GM19468 (cell line): ENCODE measurements at regions not wholly inside any gene's neighbourhood (a gene's known extent, or its start where the extent isn't known, plus 50 kb on each side); places are given as distances from the start of the nearest gene placed in this dataset.

Experiments used
- ATAC-seq: cut with Tn5 transposase; IDR thresholded peaks from one replicate; pipeline ENCODE4 v1.9.1; 2021; ENCODE audit warnings: mild to moderate bottlenecking, moderate library complexity, moderate number of reproducible peaks; ENCODE audit not compliant: unreplicated experiment; ENCODE audit errors: extremely low read depth

GRCh38 chr6:44558832-44559251, 171.3 kb downstream of the CDC5L start:
- no peak for ATAC-seq

- ATAC-seq: no peak
These were observed 172.2 kb downstream of the CDC5L start for GRCh38 chr6:44559486-44560270.

GRCh38 chr6:44560458-44561059, 173.1 kb downstream of the CDC5L start:
- no peak for ATAC-seq

GRCh38 chr6:44561060-44561623, 173.6 kb downstream of the CDC5L start:
- no peak for ATAC-seq

- ATAC-seq: no peak
These were observed 174.5 kb downstream of the CDC5L start for GRCh38 chr6:44561832-44562665.

GRCh38 chr6:44563397-44563796, 175.9 kb downstream of the CDC5L start:
- no peak for ATAC-seq

- ATAC-seq: no peak
These were observed 177.5 kb downstream of the CDC5L start for GRCh38 chr6:44564906-44565524.

- no peak for ATAC-seq
These were observed 179.9 kb downstream of the CDC5L start for GRCh38 chr6:44567406-44567805.

- ATAC-seq: no peak
These were observed 181.6 kb downstream of the CDC5L start for GRCh38 chr6:44569131-44569530.

- no peak for ATAC-seq
These were observed 182.5 kb downstream of the CDC5L start for GRCh38 chr6:44569931-44570385.

GRCh38 chr6:44571510-44571909, 184.0 kb downstream of the CDC5L start:
- no peak for ATAC-seq

GRCh38 chr6:44572346-44572745, 184.8 kb downstream of the CDC5L start:
- no peak for ATAC-seq

GRCh38 chr6:44575644-44576043, 188.1 kb downstream of the CDC5L start:
- no peak for ATAC-seq

- ATAC-seq: no peak
These were observed 188.7 kb downstream of the CDC5L start for GRCh38 chr6:44576132-44576631.

- ATAC-seq: no peak
These were observed 193.4 kb downstream of the CDC5L start for GRCh38 chr6:44580901-44581300.

GRCh38 chr6:44582930-44583329, 195.4 kb downstream of the CDC5L start:
- no peak for ATAC-seq

GRCh38 chr6:44590471-44590870, 203.0 kb downstream of the CDC5L start:
- no peak for ATAC-seq

GRCh38 chr6:44593539-44593944, 206.0 kb downstream of the CDC5L start:
- peak; percentile 39 for ATAC-seq

GRCh38 chr6:44594481-44594880, 207.0 kb downstream of the CDC5L start:
- no peak for ATAC-seq

- no peak for ATAC-seq
These were observed 211.2 kb downstream of the CDC5L start for GRCh38 chr6:44598679-44599078.
